Activated CD8-positive, alpha-beta memory T cell treated with anti-CD3 and anti-CD28 coated beads for 48 hours (primary cell): ENCODE measurements at regions not wholly inside any gene's neighbourhood (a gene's known extent, or its start where the extent isn't known, plus 50 kb on each side); places are given as distances from the start of the nearest gene placed in this dataset.

Source experiments
- DNase-seq, 3 experiments: peaks; one replicate each; pipeline ENCODE4 v3.0.0-alpha.2; 2020; ENCODE audit warnings: low read depth in 2 of 3, low spot score in 2 of 3

- DNase-seq = no peak
Measured at GRCh38 chr4:81963015-81963762, 410.6 kb downstream of the HNRNPD start.

- DNase-seq = no peak
Measured at GRCh38 chr4:81960961-81961360, 412.8 kb downstream of the HNRNPD start.

- no peak for DNase-seq
Measured at GRCh38 chr4:81954271-81954670, 419.5 kb downstream of the HNRNPD start.

- DNase-seq = no peak
Measured at GRCh38 chr4:81951891-81952455, 421.8 kb downstream of the HNRNPD start.

GRCh38 chr4:81946996-81947395 lies 426.8 kb downstream of the HNRNPD start:
- no peak for DNase-seq

GRCh38 chr4:81930506-81931238 lies 443.1 kb downstream of the HNRNPD start:
- no peak for DNase-seq

- no peak for DNase-seq
Measured at GRCh38 chr4:81923140-81923539, 450.7 kb downstream of the HNRNPD start.

GRCh38 chr4:81922313-81922712 lies 450.6 kb upstream of the RASGEF1B start:
- DNase-seq = no peak

- no peak for DNase-seq
Measured at GRCh38 chr4:81921751-81922159, 450.0 kb upstream of the RASGEF1B start.

- no peak for DNase-seq
Measured at GRCh38 chr4:81919810-81920209, 448.1 kb upstream of the RASGEF1B start.

- DNase-seq = no peak
Measured at GRCh38 chr4:81919223-81919622, 447.5 kb upstream of the RASGEF1B start.

GRCh38 chr4:81915430-81915829 lies 443.7 kb upstream of the RASGEF1B start:
- no peak for DNase-seq

- no peak for DNase-seq
Measured at GRCh38 chr4:81914623-81915022, 442.9 kb upstream of the RASGEF1B start.

GRCh38 chr4:81913427-81913879 lies 441.7 kb upstream of the RASGEF1B start:
- DNase-seq = peak; percentile 6 to 18 (median 11)

GRCh38 chr4:81912376-81913030 lies 440.8 kb upstream of the RASGEF1B start:
- DNase-seq = no peak

GRCh38 chr4:81906905-81907304 lies 435.2 kb upstream of the RASGEF1B start:
- DNase-seq = no peak

- no peak for DNase-seq
Measured at GRCh38 chr4:81905971-81906370, 434.3 kb upstream of the RASGEF1B start.

GRCh38 chr4:81904121-81904520 lies 432.4 kb upstream of the RASGEF1B start:
- DNase-seq = no peak

GRCh38 chr4:81903212-81903611 lies 431.5 kb upstream of the RASGEF1B start:
- no peak for DNase-seq

- no peak for DNase-seq
Measured at GRCh38 chr4:81898862-81899504, 427.3 kb upstream of the RASGEF1B start.

- no peak for DNase-seq
Measured at GRCh38 chr4:81896936-81897335, 425.2 kb upstream of the RASGEF1B start.
